ENCODE measurements at regions not wholly inside any gene's neighbourhood (a gene's known extent, or its start where the extent isn't known, plus 50 kb on each side); places are given as distances from the start of the nearest gene placed in this dataset.

DNA sequence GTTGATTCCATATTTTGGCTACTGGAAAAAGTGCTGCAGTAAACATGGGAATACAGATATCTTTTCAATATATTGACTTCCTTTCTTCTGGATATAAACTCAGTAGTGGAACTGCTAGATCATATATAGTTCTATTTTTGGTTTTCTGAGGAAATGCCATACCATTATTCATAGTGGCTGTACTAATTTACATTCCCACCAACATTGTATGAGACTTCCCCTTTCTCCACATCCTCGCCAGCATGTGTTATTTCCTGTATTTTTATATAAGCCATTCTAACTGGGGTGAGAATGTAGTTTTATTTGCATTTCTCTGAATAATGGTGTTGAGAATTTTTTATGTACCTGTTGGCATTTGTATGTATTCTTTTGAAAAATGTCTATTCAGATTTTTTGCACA lies 385.2 kb downstream of the NUF2 start:
- TF ChIP-seq, protein P1, sequence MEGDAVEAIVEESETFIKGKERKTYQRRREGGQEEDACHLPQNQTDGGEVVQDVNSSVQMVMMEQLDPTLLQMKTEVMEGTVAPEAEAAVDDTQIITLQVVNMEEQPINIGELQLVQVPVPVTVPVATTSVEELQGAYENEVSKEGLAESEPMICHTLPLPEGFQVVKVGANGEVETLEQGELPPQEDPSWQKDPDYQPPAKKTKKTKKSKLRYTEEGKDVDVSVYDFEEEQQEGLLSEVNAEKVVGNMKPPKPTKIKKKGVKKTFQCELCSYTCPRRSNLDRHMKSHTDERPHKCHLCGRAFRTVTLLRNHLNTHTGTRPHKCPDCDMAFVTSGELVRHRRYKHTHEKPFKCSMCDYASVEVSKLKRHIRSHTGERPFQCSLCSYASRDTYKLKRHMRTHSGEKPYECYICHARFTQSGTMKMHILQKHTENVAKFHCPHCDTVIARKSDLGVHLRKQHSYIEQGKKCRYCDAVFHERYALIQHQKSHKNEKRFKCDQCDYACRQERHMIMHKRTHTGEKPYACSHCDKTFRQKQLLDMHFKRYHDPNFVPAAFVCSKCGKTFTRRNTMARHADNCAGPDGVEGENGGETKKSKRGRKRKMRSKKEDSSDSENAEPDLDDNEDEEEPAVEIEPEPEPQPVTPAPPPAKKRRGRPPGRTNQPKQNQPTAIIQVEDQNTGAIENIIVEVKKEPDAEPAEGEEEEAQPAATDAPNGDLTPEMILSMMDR (IDR thresholded peaks at IDR 0.05), result no peak
- no peak for TF ChIP-seq POLR2A (IDR thresholded peaks at IDR 0.05)

All from Peyer's patch (tissue), 4 donors.